ENCODE measurements at regions not wholly inside any gene's neighbourhood (a gene's known extent, or its start where the extent isn't known, plus 50 kb on each side); places are given as distances from the start of the nearest gene placed in this dataset.

DNA sequence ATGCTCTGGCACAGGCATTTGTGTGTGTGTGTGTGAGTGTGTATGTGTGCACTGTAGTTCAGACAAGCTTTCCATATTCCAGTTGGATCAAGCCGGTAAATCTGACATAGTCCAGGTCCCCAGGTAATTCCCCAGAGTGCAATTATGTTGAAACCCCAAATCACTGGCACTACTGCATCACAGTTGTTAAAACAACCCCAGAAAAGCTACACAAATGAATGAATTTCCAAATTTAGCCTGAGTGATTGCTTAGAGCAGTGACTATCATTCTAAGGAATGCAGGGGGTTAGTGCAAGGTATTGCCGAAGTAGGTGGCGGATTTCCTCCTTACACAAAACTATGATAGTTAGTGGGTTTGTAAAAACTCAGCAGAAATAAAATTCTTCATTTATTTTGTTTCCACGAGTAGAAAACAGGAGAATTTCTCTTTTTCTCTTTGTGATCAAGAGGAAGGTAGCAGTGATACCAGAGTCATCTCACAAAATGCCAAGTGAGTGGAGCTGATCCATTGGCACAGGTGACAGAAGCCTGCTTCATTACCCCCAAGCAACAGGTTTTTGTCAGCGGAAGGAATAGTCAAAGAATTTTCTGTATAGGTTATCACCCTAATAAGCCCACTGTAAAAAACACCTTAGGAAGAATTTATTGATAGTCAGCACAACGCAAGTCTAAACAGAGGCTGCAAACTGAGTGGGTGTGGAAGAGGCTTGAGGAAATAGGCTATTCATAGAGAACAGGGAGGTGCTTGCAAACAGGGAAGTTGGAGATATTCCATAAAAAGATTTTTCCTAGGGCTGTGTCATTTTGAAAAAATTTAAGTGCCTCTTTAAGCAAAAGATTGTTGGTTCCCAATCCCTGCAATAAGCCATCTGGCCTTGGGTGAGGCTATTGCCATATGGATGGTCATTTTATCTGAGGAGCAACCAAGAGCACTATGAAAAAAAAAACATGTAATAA lies 385.1 kb downstream of the CHSY3 start:
- Histone ChIP-seq H3K36me3 (replicated peaks; ENCODE audit: insufficient read depth, low read depth) (no peaks in the 10 kb centered on the region), H2AFZ (no peak overlapping the region), H3K79me2 (no peaks in the 10 kb centered on the region), H3K27me3 (no peaks in the 10 kb centered on the region), H4K20me1 (ENCODE audit: insufficient read depth, poor library complexity, severe bottlenecking) (no peaks in the 10 kb centered on the region), H3K27ac (no peak overlapping the region), H3K9me3 (ENCODE audit: low read depth) (no peaks in the 10 kb centered on the region), H3K4me3 (no peak overlapping the region), H3K4me2 (no peak overlapping the region), H3K9me2 (replicated peaks; ENCODE audit: insufficient read depth) (no peaks in the 10 kb centered on the region), H3K4me1 (ENCODE audit: insufficient read depth) (no peaks in the 10 kb centered on the region)
- TF ChIP-seq, protein P1, sequence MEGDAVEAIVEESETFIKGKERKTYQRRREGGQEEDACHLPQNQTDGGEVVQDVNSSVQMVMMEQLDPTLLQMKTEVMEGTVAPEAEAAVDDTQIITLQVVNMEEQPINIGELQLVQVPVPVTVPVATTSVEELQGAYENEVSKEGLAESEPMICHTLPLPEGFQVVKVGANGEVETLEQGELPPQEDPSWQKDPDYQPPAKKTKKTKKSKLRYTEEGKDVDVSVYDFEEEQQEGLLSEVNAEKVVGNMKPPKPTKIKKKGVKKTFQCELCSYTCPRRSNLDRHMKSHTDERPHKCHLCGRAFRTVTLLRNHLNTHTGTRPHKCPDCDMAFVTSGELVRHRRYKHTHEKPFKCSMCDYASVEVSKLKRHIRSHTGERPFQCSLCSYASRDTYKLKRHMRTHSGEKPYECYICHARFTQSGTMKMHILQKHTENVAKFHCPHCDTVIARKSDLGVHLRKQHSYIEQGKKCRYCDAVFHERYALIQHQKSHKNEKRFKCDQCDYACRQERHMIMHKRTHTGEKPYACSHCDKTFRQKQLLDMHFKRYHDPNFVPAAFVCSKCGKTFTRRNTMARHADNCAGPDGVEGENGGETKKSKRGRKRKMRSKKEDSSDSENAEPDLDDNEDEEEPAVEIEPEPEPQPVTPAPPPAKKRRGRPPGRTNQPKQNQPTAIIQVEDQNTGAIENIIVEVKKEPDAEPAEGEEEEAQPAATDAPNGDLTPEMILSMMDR (IDR thresholded peaks at IDR 0.05; ENCODE audit: poor library complexity): no peak
- TF ChIP-seq EZH2 (IDR thresholded peaks at IDR 0.05; ENCODE audit: borderline replicate concordance): no peak
- WGBS (ENCODE audit: low lambda C conversion rate, missing lambda C conversion rate): 67% methylated on average over 6 of the region's 6 CpGs
- DNase-seq (ENCODE audit: low spot score): no peak

DNA sequence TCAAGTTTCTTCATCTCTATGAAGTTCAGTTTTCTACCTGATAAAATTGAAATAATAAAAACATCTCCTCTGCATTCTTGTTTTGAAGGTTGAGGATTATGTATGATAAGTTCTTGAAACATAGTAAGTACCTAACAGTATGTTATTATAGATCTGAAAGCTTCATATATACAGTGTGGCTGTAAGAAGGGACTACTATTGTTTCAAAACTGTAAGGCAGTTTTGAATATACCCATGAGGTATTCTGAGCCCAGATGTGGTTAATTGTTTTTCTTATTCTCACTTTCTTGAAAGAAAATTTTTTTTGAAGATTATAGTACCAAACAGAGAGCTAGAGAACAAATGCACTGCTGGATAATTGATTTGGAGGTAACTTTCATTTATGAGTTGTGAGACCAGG lies 383.2 kb downstream of the CHSY3 start:
- H2AFZ ChIP-seq: no peak overlapping the region
- H3K4me2 ChIP-seq: no peak overlapping the region
- no peak overlapping the region for H3K4me3 ChIP-seq
- H3K27me3 ChIP-seq: no peaks in the 10 kb centered on the region
- DNase-seq (ENCODE audit: low spot score): no peak
- H3K9me2 ChIP-seq (replicated peaks; ENCODE audit: insufficient read depth): no peaks in the 10 kb centered on the region
- H3K27ac ChIP-seq: no peak overlapping the region
- no peaks in the 10 kb centered on the region for H4K20me1 ChIP-seq (ENCODE audit: insufficient read depth, poor library complexity, severe bottlenecking)
- H3K79me2 ChIP-seq: no peaks in the 10 kb centered on the region
- no peak for TF ChIP-seq EZH2 (IDR thresholded peaks at IDR 0.05; ENCODE audit: borderline replicate concordance)
- TF ChIP-seq, protein P1 (IDR thresholded peaks at IDR 0.05; ENCODE audit: poor library complexity): no peak
- TF ChIP-seq EZH2phosphoT487 (IDR thresholded peaks at IDR 0.05; ENCODE audit: low read depth, severe bottlenecking, unreplicated experiment): no peak
- H3K36me3 ChIP-seq (replicated peaks; ENCODE audit: insufficient read depth, low read depth): no peaks in the 10 kb centered on the region
- H3K9me3 ChIP-seq (ENCODE audit: low read depth): no peaks in the 10 kb centered on the region
- no peaks in the 10 kb centered on the region for H3K4me1 ChIP-seq (ENCODE audit: insufficient read depth)

DNA sequence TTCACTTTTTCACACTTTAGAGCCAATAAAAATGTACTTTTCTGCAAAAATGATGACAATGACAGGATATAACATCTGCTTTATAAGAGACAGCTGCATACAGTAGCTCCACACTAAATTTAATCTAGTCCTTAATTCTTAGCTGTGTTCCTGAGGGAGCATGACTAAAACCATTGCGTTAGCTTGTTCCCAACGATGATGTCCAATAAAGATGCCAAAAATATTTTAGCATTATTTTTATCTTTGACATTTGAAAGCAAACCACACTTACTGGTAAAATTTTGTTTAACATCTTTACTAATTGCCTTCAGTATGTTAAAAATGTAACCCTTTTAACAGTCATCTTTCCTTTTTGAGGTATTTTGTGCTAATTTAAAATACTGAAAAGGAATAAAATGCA lies 382.7 kb downstream of the CHSY3 start:
- Histone ChIP-seq H3K79me2 (no peaks in the 10 kb centered on the region), H3K27ac (no peak overlapping the region), H3K4me2 (no peak overlapping the region), H4K20me1 (ENCODE audit: insufficient read depth, poor library complexity, severe bottlenecking) (no peaks in the 10 kb centered on the region), H3K36me3 (replicated peaks; ENCODE audit: insufficient read depth, low read depth) (no peaks in the 10 kb centered on the region), H3K9me3 (ENCODE audit: low read depth) (no peaks in the 10 kb centered on the region), H2AFZ (no peak overlapping the region), H3K4me3 (no peak overlapping the region), H3K27me3 (no peaks in the 10 kb centered on the region), H3K9me2 (replicated peaks; ENCODE audit: insufficient read depth) (no peaks in the 10 kb centered on the region), H3K4me1 (ENCODE audit: insufficient read depth) (no peaks in the 10 kb centered on the region)
- no peak for DNase-seq (ENCODE audit: low spot score)
- 80% methylated on average over 2 of the region's 2 CpGs for WGBS (ENCODE audit: low lambda C conversion rate, missing lambda C conversion rate)
- TF ChIP-seq, protein P1 (IDR thresholded peaks at IDR 0.05; ENCODE audit: poor library complexity): no peak
- TF ChIP-seq EZH2phosphoT487 (IDR thresholded peaks at IDR 0.05; ENCODE audit: low read depth, severe bottlenecking, unreplicated experiment) (no peak), EZH2 (IDR thresholded peaks at IDR 0.05; ENCODE audit: borderline replicate concordance) (no peak)

Data from hepatocyte (in vitro differentiated cells).